Esophagus squamous epithelium (tissue), 5 donors: ENCODE measurements at regions not wholly inside any gene's neighbourhood (a gene's known extent, or its start where the extent isn't known, plus 50 kb on each side); places are given as distances from the start of the nearest gene placed in this dataset.

Source experiments
- DNase-seq: peaks from one replicate; lab custom pipeline; 2025; lab: John Stamatoyannopoulos, UW
- H3K27ac ChIP-seq, 4 donors: fragments of 200-600 bp; sonication (generic); one replicate each; pipeline ENCODE4 v1.5.1; 2016 to 2019; ENCODE audit warnings: mild to moderate bottlenecking in 1 of 4
- H3K27me3 ChIP-seq, 4 donors: fragments of 200-600 bp; sonication (generic); 1 replicate in 3 of 4; 2 replicates in 1 of 4; pipeline versions ENCODE4 v1.5.1 to v1.6.0; 2017 to 2021; ENCODE audit warnings: antibody characterized with exemption in 1 of 4
- H3K36me3 ChIP-seq, 3 donors: fragments of 200-600 bp; sonication (generic); one replicate each; pipeline ENCODE4 v1.5.1; 2016 to 2019
- H3K4me1 ChIP-seq, 3 donors: fragments of 200-600 bp; sonication (generic); one replicate each; pipeline ENCODE4 v1.5.1; 2017 to 2019
- H3K4me3 ChIP-seq, 4 donors: fragments of 200-600 bp; sonication (generic); 1 replicate in 3 of 4; 2 replicates in 1 of 4; pipeline ENCODE4 v1.5.1; 2016 to 2019; ENCODE audit warnings: mild to moderate bottlenecking in 2 of 4, moderate library complexity in 1 of 4
- H3K9me3 ChIP-seq, 3 donors: fragments of 200-600 bp; sonication (generic); one replicate each; pipeline ENCODE4 v1.5.1; 2016 to 2019
- POLR2A ChIP-seq, 4 donors: fragments of 450-650 bp; IDR thresholded peaks; one replicate each; pipeline ENCODE4 v1.6.1; 2017; ENCODE audit warnings: antibody characterized with exemption in 4 of 4, mild to moderate bottlenecking in 4 of 4, moderate library complexity in 3 of 4
- WGBS, 2 donors: methylation state at CpG; one replicate each; pipeline ENCODE4 v1.1.5; 2018; 5-methylcytosine and 5-hydroxymethylcytosine counted together
- intact Hi-C: fragments of 100-400 bp; cut with DNase I; formaldehyde crosslinking; loops from one replicate; pipeline ENCODE4 v1.15.0; 2022
- TF ChIP-seq, protein P1 (sequence below), 6 experiments: fragments of 450-650 bp in 4 of 6; fragments of 200-600 bp in 2 of 6; sonication (generic) in 2 of 6; IDR thresholded peaks; one replicate each; pipeline ENCODE4 v1.5.1; 2016 to 2019; ENCODE audit warnings: antibody characterized with exemption in 6 of 6, mild to moderate bottlenecking in 4 of 6, moderate library complexity in 4 of 6
- donor health status: DM: yes; HTN: yes; CAD: no.

- no peak for DNase-seq
- Histone ChIP-seq H3K4me3 (no peak overlapping the region), H3K9me3 (no peaks in the 10 kb centered on the region), H3K36me3 (no peaks in the 10 kb centered on the region), H3K27me3 (peaks cover 0 to 13% (median 0%) of the 10 kb centered on the region in 4 donors), H3K4me1 (peaks cover 0 to 24% (median 3%) of the 10 kb centered on the region in 3 donors), H3K27ac (no peak overlapping the region)
- intact Hi-C loops: no loop called here
- no peak for TF ChIP-seq POLR2A (IDR thresholded peaks at IDR 0.05)
- 67 to 77% methylated on average over 11 to 12 of the region's 13 CpGs for WGBS, 2 donors
Observed at GRCh38 chr2:120840795-120841487, 105.3 kb downstream of the GLI2 start.

DNA sequence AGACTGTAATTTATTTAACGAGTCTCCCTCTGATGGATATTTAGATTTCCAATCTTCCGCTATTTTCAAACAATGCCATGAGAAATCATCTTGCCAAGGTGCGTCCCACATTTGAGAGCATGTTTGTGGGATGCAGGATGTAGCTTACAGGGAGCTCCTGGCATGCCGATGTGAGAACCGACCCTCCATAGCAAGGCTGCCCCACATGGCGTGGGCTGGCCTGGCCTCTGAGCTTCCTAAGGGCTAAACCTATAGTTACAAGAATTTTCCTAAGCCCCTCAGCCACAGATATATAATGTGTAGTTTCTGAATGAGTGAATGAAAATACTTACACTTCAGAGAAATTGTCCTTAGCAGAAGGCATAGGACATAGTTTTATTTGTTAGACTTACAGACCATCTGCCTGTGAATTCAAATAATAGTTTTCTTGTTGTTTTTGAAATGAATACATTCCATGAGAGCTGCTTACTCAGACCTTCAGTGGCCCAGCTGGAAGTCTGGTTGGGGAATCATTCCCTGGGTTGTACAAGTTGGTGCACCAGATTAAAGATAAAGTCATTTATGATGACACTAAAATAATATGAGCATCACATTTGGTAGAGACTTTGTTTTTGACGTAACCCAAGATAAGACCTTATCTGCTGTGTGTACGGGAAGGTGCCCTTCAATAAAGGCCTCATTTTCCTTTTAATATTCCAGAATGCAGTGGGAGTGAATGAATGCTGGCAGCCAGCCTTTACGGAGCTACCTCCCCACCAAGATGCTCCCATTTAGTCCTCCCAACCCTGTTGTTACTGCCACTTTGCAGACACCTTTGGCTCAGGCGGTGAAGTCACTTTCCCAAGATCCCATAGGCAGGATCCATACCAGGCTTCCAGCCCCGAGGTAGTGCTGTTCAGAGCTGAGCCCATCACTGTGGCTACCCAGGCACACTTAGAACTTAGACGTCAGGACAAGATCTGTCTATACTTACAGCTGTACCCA, 107.1 kb downstream of the GLI2 start:
- H3K27me3 ChIP-seq: peaks cover 0 to 26% (median 0%) of the 10 kb centered on the region in 4 donors
- no peak overlapping the region for H3K4me3 ChIP-seq
- H3K4me1 ChIP-seq: peaks cover 3 to 30% (median 7%) of the 10 kb centered on the region in 3 donors
- H3K9me3 ChIP-seq: no peaks in the 10 kb centered on the region
- H3K36me3 ChIP-seq: no peaks in the 10 kb centered on the region
- DNase-seq: no peak
- intact Hi-C loops: no loop called here
- TF ChIP-seq POLR2A (IDR thresholded peaks at IDR 0.05): no peak
- TF ChIP-seq, protein P1, sequence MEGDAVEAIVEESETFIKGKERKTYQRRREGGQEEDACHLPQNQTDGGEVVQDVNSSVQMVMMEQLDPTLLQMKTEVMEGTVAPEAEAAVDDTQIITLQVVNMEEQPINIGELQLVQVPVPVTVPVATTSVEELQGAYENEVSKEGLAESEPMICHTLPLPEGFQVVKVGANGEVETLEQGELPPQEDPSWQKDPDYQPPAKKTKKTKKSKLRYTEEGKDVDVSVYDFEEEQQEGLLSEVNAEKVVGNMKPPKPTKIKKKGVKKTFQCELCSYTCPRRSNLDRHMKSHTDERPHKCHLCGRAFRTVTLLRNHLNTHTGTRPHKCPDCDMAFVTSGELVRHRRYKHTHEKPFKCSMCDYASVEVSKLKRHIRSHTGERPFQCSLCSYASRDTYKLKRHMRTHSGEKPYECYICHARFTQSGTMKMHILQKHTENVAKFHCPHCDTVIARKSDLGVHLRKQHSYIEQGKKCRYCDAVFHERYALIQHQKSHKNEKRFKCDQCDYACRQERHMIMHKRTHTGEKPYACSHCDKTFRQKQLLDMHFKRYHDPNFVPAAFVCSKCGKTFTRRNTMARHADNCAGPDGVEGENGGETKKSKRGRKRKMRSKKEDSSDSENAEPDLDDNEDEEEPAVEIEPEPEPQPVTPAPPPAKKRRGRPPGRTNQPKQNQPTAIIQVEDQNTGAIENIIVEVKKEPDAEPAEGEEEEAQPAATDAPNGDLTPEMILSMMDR (IDR thresholded peaks at IDR 0.05): no peak
- WGBS, 2 donors: 86 to 87% methylated on average over 10 to 11 of the region's 12 CpGs
- H3K27ac ChIP-seq: no peak overlapping the region

GRCh38 chr2:120844070-120844738, 108.5 kb downstream of the GLI2 start:
- Histone ChIP-seq H3K27me3 (peaks cover 0 to 37% (median 0%) of the 10 kb centered on the region in 4 donors), H3K9me3 (no peaks in the 10 kb centered on the region), H3K27ac (no peak overlapping the region), H3K36me3 (no peaks in the 10 kb centered on the region), H3K4me3 (no peak overlapping the region), H3K4me1 (peaks cover 3 to 39% (median 9%) of the 10 kb centered on the region in 3 donors)
- DNase-seq: no peak
- no peak for TF ChIP-seq POLR2A (IDR thresholded peaks at IDR 0.05)
- TF ChIP-seq, protein P1 (IDR thresholded peaks at IDR 0.05): no peak
- intact Hi-C loops: no loop called here
- 79 to 84% methylated on average over 5 of the region's 6 CpGs for WGBS, 2 donors

DNA sequence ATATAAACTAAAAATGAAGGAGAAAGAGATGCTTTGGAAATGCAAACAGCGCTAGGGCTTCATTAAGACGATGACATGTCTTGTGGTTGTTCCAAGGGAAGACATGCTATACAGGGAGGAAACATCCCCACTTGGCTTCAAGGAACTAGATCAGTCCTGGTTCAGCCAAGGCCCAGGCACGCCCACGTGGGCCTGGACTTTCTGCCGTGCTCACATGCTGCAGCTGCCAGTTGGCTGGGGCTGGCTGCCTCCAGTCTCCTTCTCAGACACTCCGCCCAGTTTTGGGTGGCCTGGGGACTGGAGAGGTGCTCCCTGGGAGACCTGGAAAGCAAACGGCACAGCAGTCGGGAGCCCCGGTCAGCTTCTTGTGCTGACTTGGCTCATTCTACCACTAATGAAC, 109.6 kb downstream of the GLI2 start:
- DNase-seq: no peak
- no peak overlapping the region for H3K4me3 ChIP-seq
- H3K27ac ChIP-seq: no peak overlapping the region
- no peaks in the 10 kb centered on the region for H3K36me3 ChIP-seq
- TF ChIP-seq, protein P1 (IDR thresholded peaks at IDR 0.05): no peak
- TF ChIP-seq POLR2A (IDR thresholded peaks at IDR 0.05): no peak
- peaks cover 0 to 36% (median 0%) of the 10 kb centered on the region in 4 donors for H3K27me3 ChIP-seq
- intact Hi-C loops: no loop called here
- peaks cover 0 to 7% (median 6%) of the 10 kb centered on the region in 3 donors for H3K9me3 ChIP-seq
- H3K4me1 ChIP-seq: peaks cover 3 to 34% (median 9%) of the 10 kb centered on the region in 3 donors
- WGBS, 2 donors: 16 to 34% methylated on average over 5 to 9 of the region's 9 CpGs

GRCh38 chr2:120846406-120847095, 110.9 kb downstream of the GLI2 start:
- Histone ChIP-seq H3K4me1 (peaks cover 9 to 40% (median 12%) of the 10 kb centered on the region in 3 donors), H3K27ac (no peak overlapping the region), H3K4me3 (no peak overlapping the region), H3K27me3 (peaks cover 0 to 39% (median 0%) of the 10 kb centered on the region in 4 donors), H3K9me3 (peaks cover 0 to 7% (median 6%) of the 10 kb centered on the region in 3 donors), H3K36me3 (no peaks in the 10 kb centered on the region)
- TF ChIP-seq POLR2A (IDR thresholded peaks at IDR 0.05): no peak
- TF ChIP-seq, protein P1 (IDR thresholded peaks at IDR 0.05): no peak
- intact Hi-C loops: no loop called here
- WGBS, 2 donors: 90 to 98% methylated on average over 6 to 11 of the region's 14 CpGs
- no peak for DNase-seq
